ENCODE measurements at regions not wholly inside any gene's neighbourhood (a gene's known extent, or its start where the extent isn't known, plus 50 kb on each side); places are given as distances from the start of the nearest gene placed in this dataset.
"Not testable (repeated sequence)": the region's sequence is repeated elsewhere in the genome, so short reads cannot be mapped to it uniquely, and the experiment has no call there.

- DNase-seq = no peak
Observed at GRCh38 chr1:114260805-114261484, 107.3 kb upstream of the SYT6 start.

- DNase-seq = no peak
Observed at GRCh38 chr1:114259511-114260160, 106.0 kb upstream of the SYT6 start.

- DNase-seq = no peak
Observed at GRCh38 chr1:114258633-114259032, 105.0 kb upstream of the SYT6 start.

- DNase-seq = no peak
Observed at GRCh38 chr1:114258074-114258473, 104.4 kb upstream of the SYT6 start.

GRCh38 chr1:114257554-114257953 is 103.9 kb upstream of the SYT6 start:
- no peak for DNase-seq

- no peak for DNase-seq
Observed at GRCh38 chr1:114253900-114254299, 100.2 kb upstream of the SYT6 start.

GRCh38 chr1:114251573-114251939 is 97.9 kb upstream of the SYT6 start:
- DNase-seq = no peak

- DNase-seq = no peak
Observed at GRCh38 chr1:114250683-114251572, 97.3 kb upstream of the SYT6 start.

GRCh38 chr1:114249691-114250090 is 96.0 kb upstream of the SYT6 start:
- DNase-seq = no peak

GRCh38 chr1:114248162-114248561 is 94.5 kb upstream of the SYT6 start:
- DNase-seq = no peak

GRCh38 chr1:114242531-114243210 is 89.0 kb upstream of the SYT6 start:
- DNase-seq = not testable (repeated sequence)

GRCh38 chr1:114238053-114238452 is 84.4 kb upstream of the SYT6 start:
- no peak for DNase-seq

- DNase-seq = no peak
Observed at GRCh38 chr1:114236517-114236916, 82.8 kb upstream of the SYT6 start.

- no peak for DNase-seq
Observed at GRCh38 chr1:114235960-114236359, 82.3 kb upstream of the SYT6 start.

GRCh38 chr1:114235281-114235680 is 81.6 kb upstream of the SYT6 start:
- no peak for DNase-seq

- DNase-seq = no peak
Observed at GRCh38 chr1:114234408-114235124, 80.9 kb upstream of the SYT6 start.

GRCh38 chr1:114232691-114233090 is 79.0 kb upstream of the SYT6 start:
- no peak for DNase-seq

GRCh38 chr1:114231301-114231700 is 77.6 kb upstream of the SYT6 start:
- no peak for DNase-seq

- no peak for DNase-seq
Observed at GRCh38 chr1:114229368-114229767, 75.7 kb upstream of the SYT6 start.

GRCh38 chr1:114227059-114227458 is 73.4 kb upstream of the SYT6 start:
- DNase-seq = no peak

GRCh38 chr1:114224196-114224907 is 70.7 kb upstream of the SYT6 start:
- DNase-seq = no peak

GRCh38 chr1:114222920-114223319 is 69.3 kb upstream of the SYT6 start:
- no peak for DNase-seq
